Uterus (tissue), 3 donors: ENCODE measurements at regions not wholly inside any gene's neighbourhood (a gene's known extent, or its start where the extent isn't known, plus 50 kb on each side); places are given as distances from the start of the nearest gene placed in this dataset.

Source experiments
- DNase-seq, 2 donors: peaks; one replicate each; pipeline ENCODE4 v3.0.0-alpha.2; 2019 to 2020
- H3K27ac ChIP-seq, 2 donors: fragments of 200-600 bp; sonication (generic); 1 replicate in 1 of 2; 2 replicates in 1 of 2; pipeline ENCODE4 v1.5.1; 2016 to 2018
- H3K27me3 ChIP-seq, 2 donors: fragments of 200-600 bp; sonication (generic); one replicate each; pipeline ENCODE4 v1.5.1; 2018 to 2019; ENCODE audit warnings: control low read depth in 1 of 2
- H3K36me3 ChIP-seq, 2 donors: fragments of 200-600 bp; sonication (generic); one replicate each; pipeline ENCODE4 v1.5.1; 2019; ENCODE audit warnings: control low read depth in 1 of 2
- H3K4me1 ChIP-seq, 2 donors: fragments of 200-600 bp; sonication (generic); one replicate each; pipeline ENCODE4 v1.5.1; 2018 to 2019; ENCODE audit warnings: control low read depth in 1 of 2
- H3K4me3 ChIP-seq, 2 donors: fragments of 200-600 bp; sonication (generic); 1 replicate in 1 of 2; 2 replicates in 1 of 2; pipeline ENCODE4 v1.5.1; 2018 to 2019; ENCODE audit warnings: mild to moderate bottlenecking in 1 of 2
- H3K9me3 ChIP-seq, 2 donors: fragments of 200-600 bp; sonication (generic); one replicate each; pipeline ENCODE4 v1.5.1; 2019; ENCODE audit warnings: control low read depth in 1 of 2
- POLR2A ChIP-seq, 2 donors: fragments of 450-650 bp; IDR thresholded peaks; one replicate each; pipeline ENCODE4 v1.6.1; 2016; ENCODE audit warnings: antibody characterized with exemption in 2 of 2, mild to moderate bottlenecking in 1 of 2, moderate library complexity in 1 of 2
- intact Hi-C: fragments of 100-400 bp; cut with DNase I; formaldehyde crosslinking; loops from one replicate; pipeline ENCODE4 v1.15.1; 2023; ENCODE audit warnings: low total_unique reads
- TF ChIP-seq, protein P1 (sequence below), 4 experiments: fragments of 200-600 bp in 2 of 4; fragments of 450-650 bp in 2 of 4; sonication (generic) in 2 of 4; IDR thresholded peaks; one replicate each; pipeline ENCODE4 v1.5.1; 2016 to 2019; ENCODE audit warnings: antibody characterized with exemption in 4 of 4, mild to moderate bottlenecking in 2 of 4, moderate library complexity in 1 of 4
- donor health status: DM: yes; HTN: yes; CAD: no.

DNA sequence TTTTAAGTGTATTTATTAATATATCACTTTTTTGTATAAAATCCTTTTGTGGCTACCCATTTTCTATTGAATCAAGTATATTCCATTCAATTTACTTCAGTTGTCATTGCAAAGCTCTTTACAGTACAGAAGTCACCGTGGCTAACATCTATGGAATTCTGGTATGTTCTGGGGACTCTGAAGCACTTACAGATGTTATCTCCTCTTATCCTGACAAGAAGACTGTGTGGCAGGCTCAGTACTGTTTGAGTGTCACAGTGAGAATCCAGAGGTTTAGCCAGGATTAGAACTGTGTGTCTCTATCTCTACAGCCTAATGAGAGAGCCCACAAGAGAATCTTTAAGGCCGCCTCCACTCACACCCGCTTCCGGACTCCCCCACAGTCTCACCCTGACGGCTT lies 78.2 kb upstream of the SORBS2 start:
- no peak overlapping the region for H3K27ac ChIP-seq
- H3K4me1 ChIP-seq = no peaks in the 10 kb centered on the region
- H3K4me3 ChIP-seq = no peak overlapping the region
- intact Hi-C loops = no loop called here
- no peaks in the 10 kb centered on the region for H3K27me3 ChIP-seq
- no peaks in the 10 kb centered on the region for H3K36me3 ChIP-seq
- DNase-seq = no peak
- no peaks in the 10 kb centered on the region for H3K9me3 ChIP-seq
- TF ChIP-seq, protein P1, sequence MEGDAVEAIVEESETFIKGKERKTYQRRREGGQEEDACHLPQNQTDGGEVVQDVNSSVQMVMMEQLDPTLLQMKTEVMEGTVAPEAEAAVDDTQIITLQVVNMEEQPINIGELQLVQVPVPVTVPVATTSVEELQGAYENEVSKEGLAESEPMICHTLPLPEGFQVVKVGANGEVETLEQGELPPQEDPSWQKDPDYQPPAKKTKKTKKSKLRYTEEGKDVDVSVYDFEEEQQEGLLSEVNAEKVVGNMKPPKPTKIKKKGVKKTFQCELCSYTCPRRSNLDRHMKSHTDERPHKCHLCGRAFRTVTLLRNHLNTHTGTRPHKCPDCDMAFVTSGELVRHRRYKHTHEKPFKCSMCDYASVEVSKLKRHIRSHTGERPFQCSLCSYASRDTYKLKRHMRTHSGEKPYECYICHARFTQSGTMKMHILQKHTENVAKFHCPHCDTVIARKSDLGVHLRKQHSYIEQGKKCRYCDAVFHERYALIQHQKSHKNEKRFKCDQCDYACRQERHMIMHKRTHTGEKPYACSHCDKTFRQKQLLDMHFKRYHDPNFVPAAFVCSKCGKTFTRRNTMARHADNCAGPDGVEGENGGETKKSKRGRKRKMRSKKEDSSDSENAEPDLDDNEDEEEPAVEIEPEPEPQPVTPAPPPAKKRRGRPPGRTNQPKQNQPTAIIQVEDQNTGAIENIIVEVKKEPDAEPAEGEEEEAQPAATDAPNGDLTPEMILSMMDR (IDR thresholded peaks at IDR 0.05) = no peak
- no peak for TF ChIP-seq POLR2A (IDR thresholded peaks at IDR 0.05)

DNA sequence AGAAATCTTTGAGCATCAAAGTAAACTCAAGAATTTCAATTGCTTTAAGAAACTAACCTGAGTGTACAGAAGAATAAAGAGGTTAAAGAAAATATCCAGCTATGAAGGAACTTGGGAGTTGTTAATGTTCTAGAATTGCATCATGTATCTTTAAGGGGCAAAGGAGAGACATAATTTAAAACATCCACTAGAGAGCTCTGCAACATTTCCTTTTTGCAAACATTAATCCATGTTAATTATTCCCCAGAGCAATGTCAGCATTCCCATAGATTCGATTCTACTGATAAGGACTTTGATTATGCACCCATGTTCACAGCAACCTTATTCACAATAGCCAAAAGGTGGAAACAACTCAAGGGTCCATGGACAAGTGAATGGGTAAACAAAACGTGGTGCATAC lies 80.2 kb upstream of the SORBS2 start:
- Histone ChIP-seq H3K36me3 (no peaks in the 10 kb centered on the region), H3K27ac (no peak overlapping the region), H3K4me3 (no peak overlapping the region), H3K4me1 (no peaks in the 10 kb centered on the region), H3K27me3 (no peaks in the 10 kb centered on the region), H3K9me3 (no peaks in the 10 kb centered on the region)
- intact Hi-C loops = no loop called here
- DNase-seq = no peak
- TF ChIP-seq, protein P1 (IDR thresholded peaks at IDR 0.05) = no peak
- TF ChIP-seq POLR2A (IDR thresholded peaks at IDR 0.05) = no peak

DNA sequence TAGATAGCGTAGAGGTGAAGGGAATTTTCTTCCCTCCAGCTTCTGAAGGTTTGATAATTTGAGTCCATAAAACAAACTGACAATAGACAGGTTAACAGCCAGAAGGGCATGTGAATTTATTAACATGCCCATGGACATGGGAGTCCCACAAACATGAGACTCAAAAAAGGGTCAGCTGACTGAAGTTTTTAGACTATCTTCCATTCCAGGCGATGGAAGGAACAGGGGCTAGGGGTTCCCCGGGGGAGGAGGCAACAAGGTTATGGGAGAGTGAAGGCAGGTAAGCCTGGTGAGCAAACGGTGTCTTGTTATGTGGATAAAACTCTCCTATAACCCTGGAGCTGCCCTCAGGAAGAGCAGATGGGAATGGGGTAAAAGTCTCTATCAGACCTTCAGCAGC lies 81.5 kb upstream of the SORBS2 start:
- H3K27ac ChIP-seq = no peak overlapping the region
- intact Hi-C loops = no loop called here
- H3K27me3 ChIP-seq = no peaks in the 10 kb centered on the region
- H3K36me3 ChIP-seq = no peaks in the 10 kb centered on the region
- TF ChIP-seq, protein P1 (IDR thresholded peaks at IDR 0.05) = no peak
- TF ChIP-seq POLR2A (IDR thresholded peaks at IDR 0.05) = no peak
- DNase-seq = no peak
- H3K9me3 ChIP-seq = no peaks in the 10 kb centered on the region
- no peaks in the 10 kb centered on the region for H3K4me1 ChIP-seq
- no peak overlapping the region for H3K4me3 ChIP-seq

DNA sequence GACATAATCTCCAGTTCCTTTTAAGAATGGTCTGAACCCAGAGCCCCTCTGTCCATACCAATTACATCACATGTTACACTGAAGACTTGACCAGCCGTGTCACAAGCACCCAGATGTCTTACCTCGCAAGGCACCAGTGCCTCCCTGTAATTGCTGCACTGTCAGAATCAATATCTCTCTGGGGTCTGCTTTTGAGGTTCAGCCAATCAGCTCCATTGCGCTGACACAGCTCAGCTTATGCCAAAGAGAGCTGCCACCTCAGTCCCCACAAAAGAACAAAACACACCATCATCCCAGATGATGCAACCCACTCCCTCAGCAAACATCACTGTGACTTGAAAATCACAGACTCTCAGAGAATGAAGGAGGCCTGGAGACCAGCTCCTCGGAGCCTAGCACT lies 82.5 kb upstream of the SORBS2 start:
- no peaks in the 10 kb centered on the region for H3K4me1 ChIP-seq
- no peaks in the 10 kb centered on the region for H3K9me3 ChIP-seq
- no peak for DNase-seq
- H3K36me3 ChIP-seq = no peaks in the 10 kb centered on the region
- TF ChIP-seq POLR2A (IDR thresholded peaks at IDR 0.05) = no peak
- TF ChIP-seq, protein P1 (IDR thresholded peaks at IDR 0.05) = no peak
- no peak overlapping the region for H3K4me3 ChIP-seq
- no peak overlapping the region for H3K27ac ChIP-seq
- intact Hi-C loops = no loop called here
- no peaks in the 10 kb centered on the region for H3K27me3 ChIP-seq

DNA sequence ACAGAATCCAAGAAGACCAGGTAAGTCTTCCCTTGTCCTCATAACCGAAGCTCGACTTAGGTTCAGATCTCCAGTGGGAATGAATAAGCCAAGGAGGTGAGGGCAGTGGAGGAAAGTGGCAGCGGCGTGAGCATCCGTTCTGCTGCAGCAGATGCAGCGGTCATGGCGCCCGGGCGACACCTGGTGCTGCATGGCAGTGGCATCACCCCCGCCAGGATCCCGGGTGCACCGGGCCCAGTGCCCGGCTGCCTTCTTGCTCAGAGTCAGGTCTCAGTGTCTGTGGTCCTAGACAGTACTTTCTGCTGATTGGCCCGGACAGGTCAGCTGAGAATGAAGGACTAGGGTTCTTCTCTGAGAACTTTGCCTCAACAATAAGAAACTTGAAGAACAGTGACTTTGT lies 83.4 kb upstream of the SORBS2 start:
- Histone ChIP-seq H3K4me3 (no peak overlapping the region), H3K9me3 (no peaks in the 10 kb centered on the region), H3K27ac (no peak overlapping the region), H3K4me1 (no peaks in the 10 kb centered on the region), H3K36me3 (no peaks in the 10 kb centered on the region), H3K27me3 (no peaks in the 10 kb centered on the region)
- TF ChIP-seq POLR2A (IDR thresholded peaks at IDR 0.05) = no peak
- TF ChIP-seq, protein P1 (IDR thresholded peaks at IDR 0.05) = no peak
- no peak for DNase-seq
- intact Hi-C loops = no loop called here
